GM18870 (cell line): ENCODE measurements at regions not wholly inside any gene's neighbourhood (a gene's known extent, or its start where the extent isn't known, plus 50 kb on each side); places are given as distances from the start of the nearest gene placed in this dataset.

ENCODE experiments used
- ATAC-seq: cut with Tn5 transposase; IDR thresholded peaks from one replicate; pipeline ENCODE4 v1.9.1; 2021; ENCODE audit warnings: moderate library complexity; ENCODE audit not compliant: unreplicated experiment

GRCh38 chr3:68328049-68328448, 604.3 kb downstream of the TAFA4 start:
- ATAC-seq: no peak

DNA sequence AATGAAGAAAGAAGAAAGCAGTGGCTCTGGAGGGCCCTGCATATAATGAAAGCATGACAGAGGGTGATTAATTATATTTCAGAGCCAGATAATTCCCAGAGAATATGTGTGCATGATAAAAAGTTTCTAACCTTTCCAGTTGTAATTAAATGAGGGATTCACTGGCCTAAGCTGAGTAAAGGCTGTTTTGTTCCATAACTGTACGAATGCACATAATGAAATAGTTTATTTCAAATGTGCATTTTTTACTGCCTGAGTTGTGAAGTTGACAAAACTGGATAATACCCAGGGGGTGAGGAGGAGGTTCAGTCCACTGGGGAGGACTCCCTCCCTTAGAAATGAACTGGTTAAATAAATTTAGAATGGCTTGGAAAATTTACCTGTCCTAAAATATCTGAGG, 616.4 kb downstream of the TAFA4 start:
- no peak for ATAC-seq

DNA sequence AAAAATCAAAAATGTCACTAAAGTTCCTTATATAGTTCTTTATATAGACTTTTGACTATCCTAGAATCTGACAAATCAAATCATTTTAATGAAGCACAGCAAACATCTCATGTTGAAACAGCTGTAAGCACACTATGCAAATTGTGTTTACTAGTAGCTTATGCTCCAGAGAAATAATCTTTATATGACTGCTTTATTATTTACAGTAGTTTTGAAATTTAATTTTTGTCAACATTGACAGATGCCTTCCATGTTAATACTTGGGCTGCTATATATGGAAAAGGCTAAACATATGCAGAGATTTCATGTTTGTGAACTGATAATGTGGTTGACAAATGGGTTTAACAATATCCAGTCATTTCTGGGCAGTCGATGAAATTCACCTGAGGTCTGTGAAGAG, 616.8 kb downstream of the TAFA4 start:
- ATAC-seq: no peak

DNA sequence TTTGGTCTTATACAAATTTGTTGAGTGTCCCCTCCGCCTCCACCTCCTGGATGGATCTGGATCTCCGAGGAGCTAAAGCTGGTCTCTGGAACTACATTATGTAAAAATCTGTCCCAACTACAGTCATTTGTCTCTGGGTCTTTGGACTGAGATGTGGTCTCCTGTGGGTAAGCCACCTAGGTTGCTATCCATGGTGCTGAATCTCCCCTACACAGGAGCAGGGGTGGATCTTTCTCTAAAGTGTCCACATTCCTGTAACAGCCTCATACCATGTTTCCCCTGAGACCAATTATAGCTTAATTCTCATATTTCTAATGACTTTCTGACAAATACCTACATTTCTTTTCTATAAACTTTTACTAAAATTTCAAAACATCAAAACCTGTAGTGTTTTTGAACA, 625.8 kb downstream of the TAFA4 start:
- ATAC-seq: no peak

DNA sequence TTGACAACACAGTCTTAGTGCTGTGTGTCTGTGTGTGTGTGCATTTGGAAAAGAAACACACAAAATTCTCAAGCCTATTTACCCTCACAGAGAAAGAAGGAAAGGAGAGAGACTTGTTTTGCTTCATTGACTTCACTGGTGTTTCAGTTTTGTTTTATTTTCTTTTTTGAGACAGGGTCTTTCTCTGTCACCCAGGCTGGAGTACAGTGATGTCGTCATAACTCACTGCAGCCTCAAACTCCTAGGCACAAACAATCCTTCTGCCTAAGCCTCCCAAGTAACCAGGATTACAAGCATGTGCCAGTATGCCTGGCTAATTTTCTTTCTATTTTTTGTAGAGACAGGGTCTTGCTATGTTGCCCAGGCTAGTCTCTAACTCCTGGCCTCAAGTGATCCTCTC, 636.9 kb downstream of the TAFA4 start:
- ATAC-seq: no peak

- ATAC-seq: no peak
These were observed 635.9 kb upstream of the SUCLG2 start for GRCh38 chr3:68290333-68290732.

- no peak for ATAC-seq
These were observed 633.7 kb upstream of the SUCLG2 start for GRCh38 chr3:68288085-68288484.

DNA sequence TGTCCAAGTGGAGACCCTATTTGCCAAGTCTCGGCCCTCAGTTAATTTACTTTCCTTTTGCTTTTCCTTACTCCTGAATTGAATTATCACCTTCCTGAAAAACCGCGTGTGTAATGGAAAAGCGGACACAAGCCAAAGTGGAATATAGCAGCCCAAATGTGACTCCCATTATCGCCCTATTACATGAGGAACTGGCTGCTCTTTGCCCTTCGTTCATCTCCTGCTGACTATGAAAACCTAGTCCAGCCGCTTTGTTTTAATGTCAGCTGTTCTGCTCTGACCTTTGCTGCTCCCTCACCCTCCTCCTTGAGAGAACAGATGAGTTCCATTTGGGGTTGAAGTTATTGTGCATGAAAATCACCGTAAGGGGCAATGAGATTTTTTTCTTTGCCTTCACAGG, 632.7 kb upstream of the SUCLG2 start:
- ATAC-seq: no peak

DNA sequence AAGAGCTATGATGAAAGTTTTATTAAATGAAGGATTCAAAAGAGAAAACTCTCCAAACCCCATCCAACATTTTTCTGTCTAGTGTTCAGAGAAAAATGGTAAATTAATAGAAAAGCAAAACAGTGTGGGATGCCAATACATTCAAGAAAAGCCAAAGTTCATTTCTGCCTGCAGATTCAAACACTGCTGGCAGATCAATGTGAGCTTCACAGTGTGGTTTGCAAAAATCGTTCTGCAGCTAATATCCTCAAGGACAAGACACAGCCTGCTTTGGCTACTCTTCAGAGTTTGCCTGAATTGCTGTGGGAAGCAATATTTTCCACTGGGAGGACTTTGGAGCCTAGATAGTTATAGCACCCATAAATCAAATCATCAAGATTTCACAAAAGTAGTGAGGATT, 619.9 kb upstream of the SUCLG2 start:
- no peak for ATAC-seq

- no peak for ATAC-seq
These were observed 616.7 kb upstream of the SUCLG2 start for GRCh38 chr3:68271145-68271544.

- ATAC-seq: no peak
These were observed 602.3 kb upstream of the SUCLG2 start for GRCh38 chr3:68256635-68257223.

DNA sequence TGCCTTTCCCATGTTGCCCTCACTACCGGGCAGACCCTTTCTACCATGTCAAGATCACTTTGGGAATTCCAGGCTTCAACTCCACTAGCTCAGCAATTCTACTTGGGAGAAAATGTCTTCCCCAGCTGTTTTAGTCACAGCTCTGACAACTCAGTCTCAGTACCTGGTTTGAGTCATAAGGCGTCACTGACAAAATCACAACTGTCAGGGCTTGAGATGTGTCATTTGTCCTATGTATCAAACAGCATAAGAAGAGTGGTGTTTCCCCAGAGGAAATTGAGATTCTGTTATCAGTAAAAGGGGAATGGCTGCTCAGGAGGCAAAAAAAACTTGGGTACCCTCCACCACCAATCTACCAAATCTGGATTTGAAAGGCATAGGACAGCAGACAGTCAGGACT, 594.9 kb upstream of the SUCLG2 start:
- ATAC-seq: no peak

DNA sequence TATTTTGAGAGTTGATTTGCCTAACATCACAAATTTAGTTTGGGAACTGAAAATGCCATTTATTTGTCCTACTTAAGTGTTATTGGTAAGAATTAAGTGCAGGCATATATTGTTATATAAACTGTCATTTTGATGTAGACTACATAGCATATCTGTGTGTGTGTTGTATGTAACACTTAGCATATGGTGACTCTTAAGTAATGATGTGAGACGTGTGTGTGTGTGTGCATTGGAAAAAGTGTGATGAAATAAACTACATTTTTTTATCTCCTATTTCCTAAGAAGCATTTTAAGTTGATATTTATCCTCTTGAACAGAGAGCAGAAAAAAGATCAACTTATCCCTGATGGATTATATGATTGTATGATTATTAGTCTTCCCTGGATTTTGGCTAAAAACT, 588.2 kb upstream of the SUCLG2 start:
- no peak for ATAC-seq

DNA sequence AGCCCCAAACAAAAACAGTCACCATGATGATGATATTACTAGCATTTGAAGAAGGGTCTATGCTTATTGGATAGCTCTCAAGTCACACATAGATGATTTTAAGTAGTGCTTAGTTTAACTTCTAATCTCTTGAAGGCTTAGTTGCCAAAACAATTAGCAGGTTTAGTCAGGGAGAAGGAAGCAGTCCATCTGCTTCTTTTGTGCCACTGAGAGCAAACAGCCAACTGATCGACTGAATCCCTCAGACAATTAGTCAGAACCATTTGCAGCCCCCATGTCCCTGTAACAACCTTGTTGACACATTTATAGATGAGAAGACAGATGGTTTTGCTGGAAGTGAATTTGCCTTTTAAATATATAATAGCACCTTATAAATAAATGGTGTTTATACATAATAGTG, 585.1 kb upstream of the SUCLG2 start:
- ATAC-seq: no peak

DNA sequence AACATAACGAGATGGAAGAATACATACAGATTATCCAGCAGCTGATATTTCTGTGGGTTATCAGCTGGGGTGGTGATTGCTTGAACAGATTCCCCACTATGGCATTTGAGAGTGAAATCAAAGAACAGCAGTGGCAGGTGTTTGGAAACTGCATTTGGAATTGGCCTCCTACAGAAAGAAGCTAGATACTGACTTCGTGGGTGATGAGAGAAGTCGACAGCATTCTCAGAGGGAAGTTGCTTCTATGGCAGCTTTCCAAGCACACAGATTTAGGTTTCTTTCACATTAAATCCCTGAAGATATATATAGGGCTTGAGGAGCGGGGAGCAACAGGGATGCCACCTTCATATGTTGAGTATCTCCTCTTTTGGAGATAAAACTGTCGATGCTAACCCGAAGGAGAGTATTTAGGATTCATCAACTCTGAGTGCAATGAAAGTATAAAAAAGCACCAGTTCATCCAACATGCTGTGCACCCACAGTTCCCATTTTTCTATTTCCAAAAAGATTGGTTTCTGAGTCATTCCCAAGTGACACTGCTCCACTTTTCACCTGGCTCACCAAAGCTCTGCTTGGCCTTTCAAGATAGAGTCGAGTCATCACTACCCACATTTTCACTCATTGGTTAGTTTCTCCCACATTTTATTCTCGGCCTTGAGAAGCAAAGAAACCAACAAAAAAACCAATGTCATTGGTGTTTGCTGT, 579.8 kb upstream of the SUCLG2 start:
- no peak for ATAC-seq

DNA sequence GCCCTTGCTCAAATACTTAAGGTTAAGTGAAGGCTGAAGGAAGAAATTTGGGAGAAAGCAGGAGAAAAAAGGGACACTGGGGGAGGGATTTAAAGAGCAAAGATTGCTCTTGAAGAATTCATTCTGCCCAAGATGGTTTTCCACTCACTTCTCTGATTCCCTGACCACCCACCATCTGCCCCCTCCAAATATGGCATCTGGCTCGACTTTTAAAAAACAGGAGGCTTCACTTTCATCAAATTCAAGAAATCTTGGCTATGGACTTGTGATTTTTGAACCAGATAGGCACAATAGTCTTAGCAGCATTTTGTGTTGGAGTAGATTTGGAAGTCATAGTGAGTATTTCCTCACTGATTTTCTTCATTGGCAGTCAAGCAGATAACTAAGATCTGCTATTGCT, 574.4 kb upstream of the SUCLG2 start:
- ATAC-seq: no peak

GRCh38 chr3:68220832-68221231, 566.4 kb upstream of the SUCLG2 start:
- no peak for ATAC-seq

DNA sequence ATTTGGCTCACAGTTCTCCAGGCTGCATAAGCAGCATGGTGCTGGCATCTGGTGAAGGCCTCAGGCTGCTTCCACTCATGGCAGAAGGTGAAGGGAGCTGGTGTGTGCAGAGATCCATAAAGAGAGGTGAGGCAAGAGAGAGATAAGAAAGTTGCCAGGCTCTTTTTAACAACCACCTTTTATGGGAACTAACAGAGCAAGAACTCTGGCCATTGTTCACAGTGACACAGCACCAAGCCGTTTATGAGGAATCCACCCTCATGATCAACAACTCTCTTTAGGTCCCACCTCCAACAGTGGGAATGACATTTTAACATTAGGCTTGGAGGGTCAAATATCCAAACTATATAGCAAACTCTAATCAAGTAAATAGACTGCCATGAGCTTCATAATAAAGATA, 557.2 kb upstream of the SUCLG2 start:
- ATAC-seq: no peak

GRCh38 chr3:68210635-68211034, 556.2 kb upstream of the SUCLG2 start:
- ATAC-seq: no peak

DNA sequence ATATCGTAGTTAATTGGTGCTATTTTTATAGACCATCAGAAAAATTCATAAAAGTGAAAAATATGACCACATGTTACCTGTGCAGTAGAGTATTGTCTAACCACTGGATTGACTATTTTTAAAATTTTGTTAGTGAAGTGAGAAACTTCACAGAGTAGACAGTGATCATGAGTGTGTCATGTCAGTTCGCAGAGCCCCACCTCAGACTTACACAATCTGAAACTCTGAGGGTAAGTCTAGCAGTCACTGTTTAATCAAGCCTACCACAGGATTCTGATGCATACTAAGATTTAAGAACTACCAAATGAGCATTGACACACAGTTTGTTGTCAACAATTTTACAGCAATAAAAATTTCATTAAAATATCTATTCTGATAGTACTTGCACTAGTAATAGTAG, 552.9 kb upstream of the SUCLG2 start:
- ATAC-seq: peak; percentile 69

DNA sequence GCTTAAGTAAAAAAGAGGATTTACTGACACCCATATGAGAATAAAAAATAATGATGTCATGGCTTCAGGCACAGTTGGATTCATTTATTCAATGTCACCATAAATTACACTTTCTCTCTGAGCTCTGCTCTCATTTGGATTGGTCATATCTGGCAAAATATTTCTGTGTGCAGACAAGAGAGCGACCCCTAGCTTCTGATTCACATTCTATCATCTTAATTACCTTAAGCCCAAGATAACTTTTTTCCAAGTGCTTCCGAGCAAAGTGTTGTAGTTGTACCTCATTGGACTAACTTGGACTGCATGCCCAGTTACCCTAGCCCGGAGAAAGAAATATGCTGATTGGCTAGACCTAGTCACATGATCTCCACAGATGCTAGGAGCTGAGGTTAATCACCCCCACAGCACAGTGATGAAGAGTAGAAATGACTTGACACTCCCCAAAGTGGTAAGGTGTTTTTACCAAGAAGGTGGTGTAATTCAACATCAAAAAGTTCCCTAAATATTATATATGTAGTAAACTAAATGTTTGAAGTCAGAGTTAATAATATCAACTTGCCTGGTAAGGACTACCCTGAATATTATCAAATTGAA, 552.2 kb upstream of the SUCLG2 start:
- no peak for ATAC-seq

DNA sequence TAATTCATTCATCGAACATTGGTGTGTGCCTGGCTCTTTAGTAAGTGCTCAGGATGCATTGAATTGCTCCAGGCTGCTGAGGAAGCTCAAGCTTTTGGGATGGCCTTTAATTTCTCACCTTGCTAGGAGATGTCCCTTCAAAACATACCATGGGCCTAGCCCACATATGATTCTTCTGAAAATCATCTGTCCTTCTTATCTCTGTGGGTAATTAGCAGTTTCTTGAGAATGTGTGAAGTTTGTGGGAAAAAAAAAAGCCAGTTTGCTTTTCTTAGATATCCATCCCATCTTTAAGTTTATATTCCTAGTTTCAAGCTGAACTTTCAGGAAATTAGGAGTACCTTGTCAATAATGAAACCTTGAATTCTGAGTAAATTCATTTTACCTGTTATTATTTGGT, 532.3 kb upstream of the SUCLG2 start:
- no peak for ATAC-seq

DNA sequence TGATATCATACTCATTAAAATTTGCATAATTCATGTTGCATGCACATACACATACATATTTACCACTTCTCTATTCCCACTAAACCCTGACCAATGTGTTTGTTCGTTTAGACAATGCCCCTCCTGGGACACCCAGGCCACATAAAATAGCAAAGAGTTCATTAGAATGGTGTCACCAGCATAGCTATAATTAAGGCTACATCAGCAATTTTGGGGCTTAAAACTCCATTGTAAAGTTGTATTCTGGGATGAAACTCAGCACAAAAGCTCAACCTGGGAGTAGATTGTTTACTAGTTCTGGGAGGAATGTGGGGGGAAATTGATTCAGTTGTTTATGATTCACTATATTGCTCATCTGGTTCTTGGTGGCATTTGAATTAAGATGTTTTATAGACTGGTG, 522.2 kb upstream of the SUCLG2 start:
- no peak for ATAC-seq
